ENCODE measurements at regions not wholly inside any gene's neighbourhood (a gene's known extent, or its start where the extent isn't known, plus 50 kb on each side); places are given as distances from the start of the nearest gene placed in this dataset.

GRCh38 chr10:85048644-85049043 is 720.3 kb downstream of the CCSER2 start:
- Histone ChIP-seq H4K8ac (ENCODE audit: low read depth in 2 of 2, low read length in 2 of 2) (no peak overlapping the region), H2BK5ac (ENCODE audit: low read depth, low read length, poor library complexity, severe bottlenecking) (no peak overlapping the region), H3K27me3 (ENCODE audit: control insufficient read depth, insufficient read depth, low read length) (no peaks in the 10 kb centered on the region), H3K4ac (ENCODE audit: low read depth, low read length) (no peak overlapping the region), H4K5ac (ENCODE audit: low read depth, low read length) (no peak overlapping the region), H2AFZ (replicated peaks; ENCODE audit: low read length, poor library complexity) (no peak overlapping the region), H2BK120ac (ENCODE audit: low read depth, low read length) (no peak overlapping the region), H3K56ac (ENCODE audit: extremely low read depth, insufficient read depth, low read length) (no peak overlapping the region), H3K14ac (replicated peaks; ENCODE audit: low read depth, low read length) (no peak overlapping the region), H2AK5ac (ENCODE audit: low read depth, low read length) (no peak overlapping the region), H3K4me3 (ENCODE audit: insufficient read depth, low read depth, low read length) (no peak overlapping the region), H3K18ac (ENCODE audit: low read depth, low read length) (no peak overlapping the region), H3K27ac (ENCODE audit: insufficient read depth, low read length) (no peak overlapping the region), H3K4me1 (ENCODE audit: control insufficient read depth, insufficient read depth, low read length) (no peaks in the 10 kb centered on the region), H3K79me1 (ENCODE audit: low read depth in 1 of 2, low read length in 2 of 2) (no peaks in the 10 kb centered on the region), H2BK20ac (ENCODE audit: low read depth, low read length) (no peak overlapping the region), H3K36me3 (ENCODE audit: control insufficient read depth, insufficient read depth, low read length) (no peaks in the 10 kb centered on the region), H2AK9ac (replicated peaks; ENCODE audit: low read depth, low read length, poor library complexity) (no peak overlapping the region), H4K91ac (ENCODE audit: insufficient read depth, low read depth, low read length) (no peak overlapping the region), H4K20me1 (ENCODE audit: insufficient read depth, low read length) (no peaks in the 10 kb centered on the region), H3K9me1 (ENCODE audit: insufficient read depth, low read length) (no peaks in the 10 kb centered on the region), H3K23ac (ENCODE audit: low read depth, low read length) (no peak overlapping the region), H3K9ac (ENCODE audit: low read depth, low read length) (no peak overlapping the region), H3K9me3 (ENCODE audit: control insufficient read depth, insufficient read depth, low read length) (peaks cover 14% of the 10 kb centered on the region), H3K4me2 (ENCODE audit: low read depth, low read length) (no peak overlapping the region), H2BK15ac (ENCODE audit: low read depth, low read length) (no peak overlapping the region)
- BruUV-seq (replicated peaks) = no TSS peak
- CTCF ChIA-PET = no interaction called here
- dilution Hi-C loops (cut with HindIII; ENCODE audit: low sequenced_read_pairs, unreplicated experiment) = no loop called here
- POLR2A ChIA-PET (ENCODE audit: unreplicated experiment) = no interaction called here
- in situ Hi-C loops (cut with MboI; ENCODE audit: low sequenced_read_pairs) = no loop called here
- no peak for DNase-seq
- ATAC-seq (ENCODE audit: low read depth) = no peak
- intact Hi-C loops (cut with micrococcal nuclease) = no loop called here
- WGBS, 2 experiments (ENCODE audit: extremely low coverage in 2 of 2, insufficient read length in 1 of 2) = no CpG with 5 or more reads among the region's 2 CpGs
- TF ChIP-seq USF2 (IDR thresholded peaks at IDR 0.05; ENCODE audit: low read depth, low read length) (no peak), POLR2A (IDR thresholded peaks at IDR 0.05; ENCODE audit: low read depth, low read length) (no peak), MXI1 (IDR thresholded peaks at IDR 0.05; ENCODE audit: borderline replicate concordance, low read depth, low read length) (no peak), BHLHE40 (IDR thresholded peaks at IDR 0.05; ENCODE audit: low read depth, low read length) (no peak), SMC3 (IDR thresholded peaks at IDR 0.05; ENCODE audit: low read depth, low read length) (no peak), RFX5 (IDR thresholded peaks at IDR 0.05; ENCODE audit: low read depth, low read length) (no peak), RCOR1 (IDR thresholded peaks at IDR 0.05; ENCODE audit: insufficient replicate concordance, low read length) (no peak), ELK1 (IDR thresholded peaks at IDR 0.05; ENCODE audit: borderline replicate concordance, low read depth, low read length) (no peak), MAFK (IDR thresholded peaks at IDR 0.05; ENCODE audit: low read depth, low read length) (no peak), NFE2L2 (IDR thresholded peaks at IDR 0.05; ENCODE audit: low read depth, low read length) (no peak), MAZ (IDR thresholded peaks at IDR 0.05; ENCODE audit: borderline replicate concordance, low read depth, low read length) (no peak), RAD21 (IDR thresholded peaks at IDR 0.05; ENCODE audit: low read length) (no peak), CHD1 (IDR thresholded peaks at IDR 0.05; ENCODE audit: low read depth, low read length) (no peak), CEBPB (IDR thresholded peaks at IDR 0.05; ENCODE audit: low read depth, low read length) (no peak), CTCF (conservative IDR thresholded peaks at IDR 0.05; ENCODE audit: low read depth, low read length) (no peak), FOS (IDR thresholded peaks at IDR 0.05; ENCODE audit: low read depth, low read length) (no peak)
